HepG2 (cell line): ENCODE measurements at regions not wholly inside any gene's neighbourhood (a gene's known extent, or its start where the extent isn't known, plus 50 kb on each side); places are given as distances from the start of the nearest gene placed in this dataset.

Source experiments
- ATAC-seq: fragments of 200-7000 bp; cut with Tn5 transposase; 3 replicates; pipeline ENCODE4 v1.9.1; 2020; ENCODE audit warnings: mild to moderate bottlenecking, moderate library complexity
- BruUV-seq: library from RNA; stranded (reverse); fragments of 400-500 nt; replicated peaks from 2 replicates; lab custom pipeline; 2021; lab: Mats Ljungman, UMichigan
- CTCF ChIA-PET: fragments of 300-600 bp; formaldehyde crosslinking; extraction: SDS; loops from one replicate; lab custom pipeline; 2021; ENCODE audit warnings: low total read pairs, inconsistent platforms, low intra/inter-chr PET ratio; lab: Yijun Ruan, JAX
- POLR2A ChIA-PET: fragments of 350-600 bp; sonication (Branson Sonifier 250); formaldehyde crosslinking; loops from one replicate; lab custom pipeline; 2020; ENCODE audit warnings: antibody characterized with exemption, inconsistent platforms; lab: Yijun Ruan, JAX
- DNase-seq: peaks from one replicate; pipeline ENCODE4 v3.0.0-alpha.2; 2015; ENCODE audit warnings: low spot score
- FAIRE-seq: peaks from 3 replicates; lab custom pipeline; 2011; peaks lifted over from hg19 to GRCh38; lab: Jason Lieb, UNC
- H2AFZ ChIP-seq: one replicate; pipeline ENCODE4 v1.6.1; 2011; ENCODE audit warnings: low read length, inconsistent platforms
- H3K27ac ChIP-seq: fragments of 300-600 bp; 3 replicates; pipeline ENCODE4 v1.8.0; 2011; ENCODE audit warnings: mixed run types, mild to moderate bottlenecking, mixed read lengths, low read length, inconsistent platforms; ENCODE audit not compliant: insufficient read depth; ENCODE audit errors: extremely low read length
- H3K27me3 ChIP-seq, 2 experiments: fragments of 200-600 bp in 1 of 2; 2 replicates in 1 of 2; 3 replicates in 1 of 2; pipeline versions ENCODE4 v1.6.0 to v1.8.0; 2011; ENCODE audit warnings: low read length in 2 of 2, mild to moderate bottlenecking in 2 of 2, moderate library complexity in 2 of 2, inconsistent platforms in 1 of 2; ENCODE audit not compliant: insufficient read depth in 2 of 2, control insufficient read depth in 1 of 2
- H3K36me3 ChIP-seq, 2 experiments: fragments of 200-600 bp in 1 of 2; replicated peaks in 1 of 2; 2 replicates in 1 of 2; 3 replicates in 1 of 2; pipeline versions ENCODE4 v1.5.1 to v1.8.0; 2011; ENCODE audit warnings: low read length in 2 of 2, inconsistent platforms in 1 of 2; ENCODE audit not compliant: insufficient read depth in 2 of 2, control insufficient read depth in 1 of 2
- H3K4me1 ChIP-seq: 2 replicates; pipeline ENCODE4 v1.5.1; 2012; ENCODE audit warnings: low read length, inconsistent platforms; ENCODE audit not compliant: insufficient read depth
- H3K4me2 ChIP-seq: 2 replicates; pipeline ENCODE4 v1.6.0; 2011; ENCODE audit warnings: low read depth, low read length, inconsistent platforms
- H3K4me3 ChIP-seq, 3 experiments: fragments of 200-600 bp in 1 of 3; sonication (generic), shearing (Covaris generic) in 1 of 3; replicated peaks in 1 of 3; 2 replicates each; pipeline ENCODE4 v1.5.1; 2011 to 2016; ENCODE audit warnings: low read length in 3 of 3, inconsistent platforms in 2 of 3, low read depth in 2 of 3, mild to moderate bottlenecking in 2 of 3, control low read depth in 1 of 3, mixed read lengths in 1 of 3; ENCODE audit not compliant: insufficient read depth in 1 of 3
- H3K79me2 ChIP-seq: one replicate; pipeline ENCODE4 v1.6.1; 2011; ENCODE audit warnings: low read length, inconsistent platforms; ENCODE audit not compliant: insufficient read depth
- H3K9ac ChIP-seq: 2 replicates; pipeline ENCODE4 v1.6.0; 2011; ENCODE audit warnings: mild to moderate bottlenecking, low read depth, low read length, inconsistent platforms; ENCODE audit not compliant: insufficient read depth
- H3K9me3 ChIP-seq: 2 replicates; pipeline ENCODE4 v1.5.1; 2012; ENCODE audit warnings: mild to moderate bottlenecking, low read length
- H4K20me1 ChIP-seq: 2 replicates; pipeline ENCODE4 v1.6.0; 2011; ENCODE audit warnings: inconsistent platforms, mild to moderate bottlenecking, low read length, moderate library complexity; ENCODE audit not compliant: insufficient read depth
- CREB3 ChIP-seq: sonication (generic); formaldehyde crosslinking; IDR thresholded peaks from 2 replicates; pipeline ENCODE4 v1.5.0; 2020; ENCODE audit warnings: missing genetic modification reagents
- E2F5 ChIP-seq: sonication (generic); formaldehyde crosslinking; conservative IDR thresholded peaks from 2 replicates; pipeline ENCODE4 v1.4.0; 2020; ENCODE audit warnings: missing genetic modification reagents
- IRX3 ChIP-seq: sonication (generic); formaldehyde crosslinking; IDR thresholded peaks from 2 replicates; pipeline ENCODE4 v1.8.1; 2023; ENCODE audit warnings: mild to moderate bottlenecking, low read depth, missing genetic modification reagents, borderline replicate concordance
- NFKB2 ChIP-seq: sonication (generic); formaldehyde crosslinking; IDR thresholded peaks from 2 replicates; pipeline ENCODE4 v1.4.0; 2020; ENCODE audit warnings: missing genetic modification reagents, borderline replicate concordance
- PRMT3 ChIP-seq: sonication (generic); formaldehyde crosslinking; IDR thresholded peaks from 2 replicates; pipeline ENCODE4 v1.8.1; 2022; ENCODE audit warnings: low read depth, mild to moderate bottlenecking, moderate library complexity, missing genetic modification reagents, borderline replicate concordance
- RXRA ChIP-seq: sonication (generic); formaldehyde crosslinking; IDR thresholded peaks from 2 replicates; pipeline ENCODE4 v1.5.1; 2020; ENCODE audit warnings: missing genetic modification reagents
- SSRP1 ChIP-seq: IDR thresholded peaks from 2 replicates; pipeline ENCODE4 v1.6.1; 2016; ENCODE audit warnings: control low read depth
- ZNF317 ChIP-seq: sonication (generic); formaldehyde crosslinking; IDR thresholded peaks from 2 replicates; pipeline ENCODE4 v1.5.0; 2020; ENCODE audit warnings: mild to moderate bottlenecking, missing genetic modification reagents
- ZNF546 ChIP-seq: sonication (generic); formaldehyde crosslinking; conservative IDR thresholded peaks from 2 replicates; pipeline ENCODE4 v1.8.1; 2023; ENCODE audit warnings: mild to moderate bottlenecking, missing genetic modification reagents
- ZNF850 ChIP-seq: sonication (generic); formaldehyde crosslinking; conservative IDR thresholded peaks from 2 replicates; pipeline ENCODE4 v1.9.0; 2021; ENCODE audit warnings: mild to moderate bottlenecking, missing genetic modification reagents
- WGBS: methylation state at CpG from one replicate; pipeline ENCODE4 v1.1.6; 2017; ENCODE audit warnings: low lambda C conversion rate; 5-methylcytosine and 5-hydroxymethylcytosine counted together
- in situ Hi-C: cut with HindIII; loops from 2 replicates; pipeline ENCODE4 v1.10.0; 2017; ENCODE audit warnings: low pct_unique_long_range_greater_than_20kb; ENCODE audit not compliant: extremely low pct_ligation_motif_present
- intact Hi-C: fragments of 100-400 bp; cut with micrococcal nuclease; formaldehyde crosslinking; loops from one replicate; pipeline ENCODE4 v1.10.0; 2022; ENCODE audit not compliant: unreplicated experiment

- no peak for ATAC-seq
- H3K9me3 ChIP-seq: peaks cover 84% of the 10 kb centered on the region
- no peaks in the 10 kb centered on the region for H4K20me1 ChIP-seq
- 0% methylated on average over 2 of the region's 2 CpGs for WGBS
- no peak for FAIRE-seq
- H3K27me3 ChIP-seq: no peaks in the 10 kb centered on the region
- DNase-seq: no peak
- H3K36me3 ChIP-seq: no peaks in the 10 kb centered on the region
- no peak overlapping the region for H2AFZ ChIP-seq
- intact Hi-C loops: no loop called here
- no peak overlapping the region for H3K4me3 ChIP-seq
- H3K4me1 ChIP-seq: no peaks in the 10 kb centered on the region
- ChIA-PET CTCF (no interaction called here), POLR2A (no interaction called here)
- H3K4me2 ChIP-seq: no peak overlapping the region
- no TSS peak for BruUV-seq
- no peak overlapping the region for H3K9ac ChIP-seq
- in situ Hi-C loops: no loop called here
- H3K79me2 ChIP-seq: no peaks in the 10 kb centered on the region
- TF ChIP-seq ZNF850 (CRISPR knock-in tag) (no peak), IRX3 (CRISPR knock-in tag) (no peak), E2F5 (CRISPR knock-in tag) (no peak), CREB3 (CRISPR knock-in tag) (no peak), ZNF546 (CRISPR knock-in tag) (no peak), PRMT3 (CRISPR knock-in tag) (no peak), SSRP1 (CRISPR knock-in tag) (no peak), ZNF317 (CRISPR knock-in tag) (no peak), RXRA (CRISPR knock-in tag) (no peak), NFKB2 (CRISPR knock-in tag) (no peak)
- H3K27ac ChIP-seq: no peak overlapping the region
These were observed 292.6 kb downstream of the EFHB start for GRCh38 chr3:19641408-19641807.
